ENCODE measurements at regions not wholly inside any gene's neighbourhood (a gene's known extent, or its start where the extent isn't known, plus 50 kb on each side); places are given as distances from the start of the nearest gene placed in this dataset.
A peak's percentile ranks its signal among the peaks of the same experiment; 100 is the strongest.
"Not testable (repeated sequence)": the region's sequence is repeated elsewhere in the genome, so short reads cannot be mapped to it uniquely, and the experiment has no call there.

DNA sequence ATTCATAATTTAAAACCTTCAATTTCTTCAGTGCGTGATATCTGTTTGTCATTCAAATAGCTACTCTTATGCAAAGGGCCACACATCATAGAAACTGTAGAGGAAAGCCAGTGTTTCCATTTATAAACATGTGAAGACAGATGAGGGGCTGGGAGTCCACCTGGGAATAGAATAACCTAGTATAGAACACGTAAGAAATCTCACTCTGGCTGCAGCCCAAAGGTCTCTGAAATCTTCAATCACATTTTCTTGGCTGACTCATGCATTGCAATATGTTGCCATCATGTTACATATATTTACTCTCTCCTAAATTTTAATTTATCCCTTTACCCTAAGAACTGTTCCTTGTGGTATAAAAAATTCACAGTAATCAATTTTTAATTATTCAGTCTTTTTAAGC, 123.2 kb downstream of the ELOVL4 start:
- in situ Hi-C loops (cut with HindIII; ENCODE audit: low pct_unique_long_range_greater_than_20kb, low sequenced_read_pairs) = no loop called here
- TF ChIP-seq JUND (IDR thresholded peaks at IDR 0.05; ENCODE audit: low read depth) = no peak

DNA sequence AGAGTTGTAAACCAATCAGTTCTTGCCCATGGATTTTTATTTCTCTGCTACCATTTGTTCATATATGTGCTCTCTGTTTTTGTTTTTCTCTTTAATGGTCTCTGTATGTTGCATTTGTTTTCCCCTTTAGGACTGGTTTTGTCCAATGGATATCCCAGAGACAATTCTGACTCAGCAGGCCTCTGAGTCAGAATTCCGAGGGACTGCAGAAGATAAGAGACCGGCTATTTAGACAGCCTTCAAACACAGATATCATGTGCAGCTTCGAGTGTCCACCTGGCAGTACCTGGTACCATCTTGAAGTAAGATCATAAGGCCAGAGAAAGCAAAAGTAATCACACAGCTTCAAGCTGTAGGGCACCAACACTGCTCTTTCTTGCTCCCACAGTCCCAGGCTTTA, 125.5 kb downstream of the ELOVL4 start:
- DNase-seq (ENCODE audit: low read depth in 1 of 2, low spot score in 1 of 2) = no peak
- TF ChIP-seq JUND (IDR thresholded peaks at IDR 0.05; ENCODE audit: low read depth) = no peak
- in situ Hi-C loops (cut with HindIII; ENCODE audit: low pct_unique_long_range_greater_than_20kb, low sequenced_read_pairs) = no loop called here

More for the DNA sequence above, 123.2 kb downstream of the ELOVL4 start:
- no peak for DNase-seq (ENCODE audit: low read depth in 1 of 2, low spot score in 1 of 2)

DNA sequence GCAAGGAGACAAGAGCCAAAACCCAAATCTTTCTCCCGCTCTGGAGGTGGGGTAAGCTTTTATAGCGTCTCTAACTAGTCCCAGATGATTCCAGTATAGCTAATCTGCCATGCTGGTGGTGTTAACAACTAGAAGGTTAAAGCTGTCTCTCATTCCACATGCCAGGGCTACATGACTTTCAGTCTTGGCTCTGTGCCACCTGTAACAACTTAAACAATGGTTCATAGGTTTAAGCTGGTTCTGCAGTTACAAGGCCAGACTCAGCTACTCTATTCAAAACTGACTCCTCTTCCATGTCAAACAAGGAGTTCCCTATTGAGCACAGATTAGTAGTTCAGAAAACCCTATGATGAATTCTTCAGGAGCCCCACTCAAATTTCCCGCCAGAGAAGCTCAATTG, 128.9 kb downstream of the ELOVL4 start:
- peak in 1 of 2 experiments; percentile 15 for DNase-seq (ENCODE audit: low read depth in 1 of 2, low spot score in 1 of 2)
- no peak for TF ChIP-seq JUND (IDR thresholded peaks at IDR 0.05; ENCODE audit: low read depth)
- in situ Hi-C loops (cut with HindIII; ENCODE audit: low pct_unique_long_range_greater_than_20kb, low sequenced_read_pairs) = no loop called here

DNA sequence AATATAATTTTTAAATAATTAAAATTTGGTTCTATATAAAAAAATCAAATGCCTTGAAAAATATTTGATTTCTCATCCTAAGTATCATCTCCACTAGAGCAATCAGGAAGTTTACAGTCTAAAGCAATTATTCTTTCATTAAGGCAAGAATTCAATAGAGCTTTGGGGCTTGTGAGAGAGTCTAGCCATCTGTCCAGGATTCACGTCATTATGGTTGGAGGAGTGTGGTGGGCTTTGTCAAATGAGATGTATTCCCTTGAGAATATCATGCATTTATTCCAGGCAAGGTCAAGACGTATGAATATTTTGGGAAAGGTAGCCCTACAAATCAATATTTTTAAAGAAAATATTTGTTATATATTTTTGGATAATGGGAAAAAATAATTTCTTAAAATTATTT, 132.4 kb downstream of the ELOVL4 start:
- no peak for TF ChIP-seq JUND (IDR thresholded peaks at IDR 0.05; ENCODE audit: low read depth)
- no peak for DNase-seq (ENCODE audit: low read depth in 1 of 2, low spot score in 1 of 2)
- in situ Hi-C loops (cut with HindIII; ENCODE audit: low pct_unique_long_range_greater_than_20kb, low sequenced_read_pairs) = no loop called here

DNA sequence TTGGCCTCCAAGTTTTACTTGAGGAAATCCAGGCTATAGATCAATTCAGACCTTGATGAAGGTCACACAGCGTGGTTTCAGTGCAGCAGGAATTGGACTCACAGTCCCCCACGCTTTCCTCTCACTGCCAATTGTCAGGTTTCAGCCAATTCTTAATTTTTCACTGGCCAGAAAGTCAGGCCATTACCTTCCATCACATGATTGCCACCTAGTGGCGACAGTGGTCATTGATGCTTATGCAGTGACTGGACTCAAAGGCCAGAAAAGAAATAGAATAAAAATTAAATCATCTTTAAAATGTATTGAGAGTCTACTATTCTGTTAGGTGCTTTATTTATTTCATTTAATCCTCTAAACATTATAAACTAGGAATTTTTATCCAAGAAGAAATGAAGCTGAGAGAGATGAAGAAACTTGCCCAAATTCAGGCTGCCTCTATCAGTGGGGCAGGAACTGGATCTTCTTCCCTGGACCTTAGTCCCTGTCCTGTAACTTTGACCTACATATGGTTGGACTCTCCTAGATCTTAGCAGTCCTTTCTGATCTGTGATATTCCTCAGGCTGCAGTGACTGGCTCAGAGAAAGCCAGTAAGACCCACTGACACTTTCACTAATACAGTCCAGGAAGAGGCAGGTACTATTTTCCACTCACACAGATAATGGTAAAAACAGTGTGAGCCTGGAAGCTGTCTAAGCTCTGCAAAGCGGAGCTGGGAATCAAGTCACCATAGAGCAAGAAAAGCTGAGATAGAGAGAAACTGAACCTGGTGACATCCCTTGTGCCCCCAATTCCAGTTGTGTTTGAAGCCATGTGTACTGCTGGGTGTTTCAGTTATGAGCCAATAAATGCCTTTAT, 133.3 kb downstream of the ELOVL4 start:
- DNase-seq (ENCODE audit: low read depth in 1 of 2, low spot score in 1 of 2) = peak; percentile 21 to 65
- in situ Hi-C loops (cut with HindIII; ENCODE audit: low pct_unique_long_range_greater_than_20kb, low sequenced_read_pairs) = no loop called here
- TF ChIP-seq JUND (IDR thresholded peaks at IDR 0.05; ENCODE audit: low read depth) = no peak

DNA sequence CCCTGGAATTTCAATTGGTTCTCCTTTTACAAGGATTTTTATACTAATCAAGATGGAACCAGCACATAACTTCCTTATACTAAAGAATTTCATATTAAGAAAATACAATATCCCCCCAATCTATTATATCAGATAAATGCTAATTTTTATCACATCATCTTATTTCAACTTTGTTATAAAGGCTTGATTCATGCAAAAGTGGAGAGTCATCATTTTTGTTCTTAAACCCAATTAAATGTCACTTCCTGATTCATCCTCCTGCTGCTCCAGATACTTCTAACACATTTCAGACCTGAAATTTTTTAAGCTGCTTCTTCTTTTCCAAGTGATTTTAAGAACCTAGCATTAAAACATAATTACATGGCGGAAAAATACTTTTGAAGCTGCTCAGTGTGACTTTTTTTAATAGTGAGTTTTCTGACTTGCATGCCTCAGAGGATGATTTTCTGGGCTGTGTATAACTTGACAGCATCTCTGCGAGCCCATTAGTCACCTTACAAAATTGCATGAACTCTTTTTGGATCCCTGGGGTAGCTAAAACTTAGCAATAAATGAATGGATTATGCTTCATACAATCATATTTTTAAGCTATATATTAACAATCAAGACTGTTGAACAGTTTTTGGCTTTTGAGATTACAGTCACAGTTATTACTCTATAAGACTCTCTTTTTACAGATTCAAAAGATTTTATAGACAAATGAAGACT, 134.1 kb downstream of the ELOVL4 start:
- TF ChIP-seq JUND (IDR thresholded peaks at IDR 0.05; ENCODE audit: low read depth) = no peak
- in situ Hi-C loops (cut with HindIII; ENCODE audit: low pct_unique_long_range_greater_than_20kb, low sequenced_read_pairs) = no loop called here
- no peak for DNase-seq (ENCODE audit: low read depth in 1 of 2, low spot score in 1 of 2)

DNA sequence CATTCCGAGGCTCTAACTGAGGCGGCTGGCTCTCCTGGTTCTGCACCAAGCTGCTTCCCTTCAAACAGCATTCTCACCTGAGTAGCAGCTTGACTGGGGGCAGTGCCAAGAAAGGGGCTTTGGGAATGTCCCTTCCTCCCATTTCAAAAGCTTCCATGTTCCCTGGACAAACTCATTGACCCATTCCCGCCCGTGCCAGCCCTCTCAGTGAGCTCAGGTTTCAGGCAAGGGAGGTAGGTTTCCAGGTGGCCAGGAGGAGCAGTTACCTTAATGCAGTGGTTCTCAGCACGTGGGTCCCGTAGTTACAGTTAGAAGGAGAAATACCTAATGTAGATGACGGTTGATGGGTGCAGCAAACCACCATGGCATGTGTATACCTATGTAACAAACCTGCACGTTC, 135.2 kb downstream of the ELOVL4 start:
- in situ Hi-C loops (cut with HindIII; ENCODE audit: low pct_unique_long_range_greater_than_20kb, low sequenced_read_pairs) = no loop called here
- no peak for TF ChIP-seq JUND (IDR thresholded peaks at IDR 0.05; ENCODE audit: low read depth)
- no peak for DNase-seq (ENCODE audit: low read depth in 1 of 2, low spot score in 1 of 2)

DNA sequence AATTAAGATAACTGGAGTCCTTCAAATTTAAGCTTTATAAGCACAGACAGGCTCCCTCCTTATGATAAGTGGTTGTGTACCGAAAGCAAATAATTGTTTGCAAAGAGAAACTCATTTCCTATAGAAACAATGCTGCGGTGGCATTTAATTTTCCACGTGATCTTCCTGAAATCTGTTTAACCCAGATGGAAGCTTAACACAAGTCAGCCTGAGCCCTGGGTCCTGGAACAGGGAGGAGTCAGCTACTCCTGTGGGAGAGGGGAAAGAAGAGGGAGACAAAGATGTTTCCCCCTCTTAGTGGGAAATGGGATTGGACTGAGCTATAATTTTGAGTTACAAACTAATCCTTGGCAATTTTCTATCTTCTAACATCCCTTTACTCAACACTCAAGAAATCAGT, 136.5 kb downstream of the ELOVL4 start:
- in situ Hi-C loops (cut with HindIII; ENCODE audit: low pct_unique_long_range_greater_than_20kb, low sequenced_read_pairs) = no loop called here
- TF ChIP-seq JUND (IDR thresholded peaks at IDR 0.05; ENCODE audit: low read depth) = no peak
- DNase-seq (ENCODE audit: low read depth in 1 of 2, low spot score in 1 of 2) = no peak

DNA sequence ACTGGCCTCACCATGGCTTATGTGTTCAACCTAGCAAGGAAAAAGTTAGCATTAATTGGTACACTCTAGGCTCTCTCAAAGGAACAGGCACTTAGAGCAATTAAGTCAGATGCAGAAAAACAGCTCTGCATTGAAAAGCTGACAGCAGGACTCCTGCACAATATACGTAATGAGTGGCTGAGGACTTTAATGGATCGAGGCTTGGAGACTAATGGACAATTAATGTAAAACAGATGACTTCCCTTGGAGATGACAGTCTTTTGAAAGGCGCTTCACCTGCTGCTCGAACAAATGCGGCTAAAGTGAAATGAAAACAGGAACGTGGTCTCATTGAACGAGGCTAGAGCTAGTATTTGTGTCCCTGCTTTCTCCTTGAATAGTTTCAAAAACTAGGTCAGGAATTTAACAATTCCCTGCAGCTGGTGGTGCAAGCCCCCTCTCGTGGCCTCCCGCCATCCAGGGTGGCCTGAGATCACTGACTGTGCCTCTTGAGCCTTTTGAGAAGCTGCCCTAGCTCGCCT, 137.1 kb downstream of the ELOVL4 start:
- in situ Hi-C loops (cut with HindIII; ENCODE audit: low pct_unique_long_range_greater_than_20kb, low sequenced_read_pairs) = no loop called here
- DNase-seq (ENCODE audit: low read depth in 1 of 2, low spot score in 1 of 2) = no peak

DNA sequence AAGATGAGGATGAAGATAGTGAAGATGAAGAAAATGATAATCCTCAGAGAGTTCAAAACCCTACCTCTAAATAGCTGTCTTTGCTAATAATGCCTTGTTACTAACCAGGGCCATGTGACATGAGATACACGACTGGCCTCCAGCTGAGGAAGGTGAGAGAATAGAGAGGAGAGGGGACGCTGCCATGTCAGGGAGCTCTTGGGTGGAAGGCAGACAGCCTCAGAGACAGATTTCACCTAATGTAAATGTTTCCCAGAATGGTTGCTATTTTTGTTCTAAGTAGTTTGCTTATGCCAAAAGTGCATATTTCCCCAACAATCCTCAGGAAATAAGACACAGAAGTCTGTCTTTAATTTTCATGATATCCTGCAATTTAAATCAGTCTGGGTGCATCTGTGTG, 138.4 kb downstream of the ELOVL4 start:
- in situ Hi-C loops (cut with HindIII; ENCODE audit: low pct_unique_long_range_greater_than_20kb, low sequenced_read_pairs) = no loop called here
- no peak for DNase-seq (ENCODE audit: low read depth in 1 of 2, low spot score in 1 of 2)
- no peak for TF ChIP-seq JUND (IDR thresholded peaks at IDR 0.05; ENCODE audit: low read depth)

More for the DNA sequence above, 137.1 kb downstream of the ELOVL4 start:
- TF ChIP-seq JUND (IDR thresholded peaks at IDR 0.05; ENCODE audit: low read depth) = no peak

DNA sequence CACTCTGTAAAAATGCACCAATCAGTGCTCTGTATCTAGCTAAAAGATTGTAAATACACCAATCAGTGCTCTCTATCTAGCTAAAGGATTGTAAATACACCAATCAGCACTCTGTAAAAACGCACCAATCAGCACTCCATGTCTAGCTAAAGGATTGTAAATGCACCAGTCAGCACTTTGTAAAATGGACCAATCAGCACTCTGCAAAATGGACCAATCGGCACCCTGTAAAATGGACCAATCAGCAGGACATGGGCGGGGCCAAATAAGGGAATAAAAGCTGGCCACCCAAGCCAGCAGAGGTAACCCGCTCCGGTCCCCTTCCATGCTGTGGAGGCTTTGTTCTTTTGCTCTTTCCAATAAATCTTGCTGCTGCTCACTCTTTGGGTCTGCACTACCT, 140.7 kb downstream of the ELOVL4 start:
- in situ Hi-C loops (cut with HindIII; ENCODE audit: low pct_unique_long_range_greater_than_20kb, low sequenced_read_pairs) = not testable (repeated sequence)

DNA sequence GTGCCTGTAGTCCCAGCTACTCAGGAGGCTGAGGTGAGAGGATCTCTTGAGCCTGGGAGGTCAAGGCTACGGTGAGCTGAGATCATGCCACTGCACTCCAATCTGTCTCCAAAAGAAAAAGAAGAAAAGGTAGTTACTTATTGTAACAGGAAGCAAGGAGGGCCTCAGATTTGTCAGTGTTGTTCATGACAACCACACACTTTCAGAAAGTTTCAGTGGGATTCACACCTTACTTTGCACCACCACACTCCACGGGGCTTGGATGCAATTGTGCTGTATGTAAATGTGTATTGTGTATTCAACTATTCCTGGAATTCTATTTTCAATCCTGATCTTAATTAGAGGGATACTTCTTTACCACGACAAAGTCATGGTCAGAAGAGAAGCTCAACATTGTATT, 142.6 kb downstream of the ELOVL4 start:
- no peak for DNase-seq (ENCODE audit: low read depth in 1 of 2, low spot score in 1 of 2)
- no peak for TF ChIP-seq JUND (IDR thresholded peaks at IDR 0.05; ENCODE audit: low read depth)
- in situ Hi-C loops (cut with HindIII; ENCODE audit: low pct_unique_long_range_greater_than_20kb, low sequenced_read_pairs) = no loop called here

More for the DNA sequence above, 140.7 kb downstream of the ELOVL4 start:
- not testable (repeated sequence) for DNase-seq (ENCODE audit: low read depth in 1 of 2, low spot score in 1 of 2)

DNA sequence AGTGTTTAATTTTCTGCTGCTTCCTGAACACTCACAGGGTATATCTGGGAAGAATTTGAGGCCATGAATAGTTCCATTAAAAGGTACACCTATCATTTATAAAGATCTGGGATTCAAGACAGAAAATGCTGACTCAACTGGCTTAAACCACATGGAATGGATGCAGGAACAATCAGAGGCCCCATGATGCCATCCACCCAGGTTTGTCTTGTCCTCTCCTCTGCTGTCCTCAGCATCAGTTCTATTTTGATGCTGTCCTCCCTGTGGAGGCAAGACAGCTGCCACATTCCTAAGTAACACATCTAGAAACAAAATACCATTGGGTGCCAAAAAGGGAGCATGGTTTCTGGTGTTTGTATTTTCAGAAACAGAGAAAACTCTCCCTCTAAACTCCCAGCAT, 143.4 kb downstream of the ELOVL4 start:
- in situ Hi-C loops (cut with HindIII; ENCODE audit: low pct_unique_long_range_greater_than_20kb, low sequenced_read_pairs) = no loop called here
- DNase-seq (ENCODE audit: low read depth in 1 of 2, low spot score in 1 of 2) = no peak
- TF ChIP-seq JUND (IDR thresholded peaks at IDR 0.05; ENCODE audit: low read depth) = no peak

Data from T47D (cell line).